GM21619 (cell line): ENCODE measurements at regions not wholly inside any gene's neighbourhood (a gene's known extent, or its start where the extent isn't known, plus 50 kb on each side); places are given as distances from the start of the nearest gene placed in this dataset.

Source experiments
- ATAC-seq: cut with Tn5 transposase; IDR thresholded peaks from one replicate; pipeline ENCODE4 v1.9.1; 2021; ENCODE audit not compliant: unreplicated experiment

DNA sequence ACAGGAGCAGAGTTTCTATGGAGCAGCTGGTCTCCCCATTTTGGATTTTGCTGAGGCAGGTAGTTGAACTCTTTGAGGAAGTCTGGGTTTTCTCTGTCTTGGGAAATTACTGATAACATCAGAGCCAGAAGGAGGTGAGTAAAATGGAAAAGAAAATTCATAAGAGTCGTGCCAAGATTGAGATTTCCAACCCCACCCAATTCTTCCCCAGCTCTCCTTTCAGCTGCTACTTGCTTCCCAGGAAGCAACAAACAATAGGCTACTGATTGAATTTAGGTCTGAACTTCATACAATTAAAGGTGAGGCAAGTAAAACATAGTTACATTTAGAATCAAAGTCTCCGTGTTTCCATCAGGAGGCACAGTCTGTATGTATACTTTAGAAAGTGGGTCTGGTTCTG lies 54.6 kb upstream of the EOLA2 start:
- no peak for ATAC-seq

- ATAC-seq: no peak
These were observed 55.7 kb upstream of the EOLA2 start for GRCh38 chrX:149993989-149994388.

- ATAC-seq: no peak
These were observed 58.2 kb upstream of the EOLA2 start for GRCh38 chrX:149996515-149996914.

DNA sequence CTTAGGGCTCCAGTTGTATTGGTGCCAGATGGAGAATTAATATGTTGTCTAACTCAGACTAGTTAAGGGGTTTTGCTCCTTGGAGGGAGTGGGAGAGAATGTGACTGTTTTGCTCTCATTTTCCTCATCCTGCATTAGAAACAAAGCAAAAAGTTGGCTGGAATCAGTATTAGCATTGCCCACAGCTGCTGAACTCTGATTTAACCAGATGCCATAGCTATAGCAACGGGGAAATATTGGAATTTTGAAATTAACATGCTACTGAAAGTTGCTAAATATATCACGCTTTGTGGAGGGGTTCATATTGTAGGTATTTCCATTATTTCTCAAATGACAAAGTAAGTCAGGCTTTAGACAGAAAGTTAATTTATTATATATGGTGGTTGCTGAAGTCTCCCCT lies 66.7 kb upstream of the EOLA2 start:
- ATAC-seq: no peak

DNA sequence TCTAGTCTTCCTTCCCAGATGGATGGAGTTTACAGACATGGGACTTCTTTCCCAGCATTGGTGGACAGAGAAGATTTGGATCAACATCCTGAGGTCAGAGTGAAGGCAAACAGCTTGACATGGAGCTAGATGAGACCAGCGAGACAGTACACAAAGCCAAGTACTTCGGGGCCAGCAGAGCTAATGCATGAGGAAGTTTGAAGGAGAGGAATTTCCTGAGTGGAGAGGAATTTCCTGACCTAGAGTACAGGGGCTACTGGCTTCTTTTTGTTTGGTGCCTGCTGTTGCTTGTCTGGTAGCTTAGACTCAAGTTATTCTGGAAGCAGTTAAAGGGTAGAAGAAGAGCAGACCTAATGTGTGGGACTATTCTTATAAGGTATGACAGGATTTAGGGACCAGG lies 69.1 kb upstream of the EOLA2 start:
- ATAC-seq: no peak

GRCh38 chrX:150012647-150013381 lies 74.5 kb upstream of the EOLA2 start:
- no peak for ATAC-seq

DNA sequence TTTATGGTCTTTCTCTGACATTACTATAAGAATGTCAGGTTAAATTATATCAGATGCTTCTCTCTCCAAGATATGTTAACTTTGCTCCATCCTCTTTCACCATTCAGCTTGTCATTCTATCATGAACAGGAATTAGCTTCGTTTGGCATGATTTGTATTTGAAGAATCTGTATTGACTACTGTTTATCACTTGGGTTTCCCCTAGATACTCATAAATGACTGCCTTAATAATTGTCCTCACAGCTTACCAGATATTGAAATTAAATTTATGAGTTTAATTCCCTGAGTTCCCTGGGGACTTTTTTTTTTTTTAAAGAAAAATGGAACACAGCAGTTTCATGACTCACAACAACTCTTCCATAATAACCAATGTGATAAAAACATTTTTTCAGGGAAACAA lies 76.2 kb upstream of the EOLA2 start:
- ATAC-seq: no peak

DNA sequence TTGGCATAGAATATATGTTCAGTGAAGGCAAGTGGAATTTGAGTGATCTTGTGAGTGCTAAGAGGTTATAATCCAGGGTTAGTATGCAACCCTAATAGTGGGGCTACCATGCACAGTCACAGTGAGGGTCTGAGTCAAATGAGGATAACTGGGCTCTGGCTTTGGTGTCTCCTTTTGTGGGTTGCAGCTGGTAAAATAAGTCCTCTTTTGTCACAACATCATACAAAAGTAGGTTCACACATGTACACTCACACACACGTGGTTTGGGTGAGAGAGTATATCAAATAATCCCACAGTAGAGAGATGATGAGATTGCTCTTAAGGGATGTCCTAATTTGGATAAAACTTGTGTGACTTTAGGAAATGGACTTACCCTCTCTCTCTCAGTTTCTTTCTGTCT lies 79.6 kb upstream of the EOLA2 start:
- ATAC-seq: no peak

GRCh38 chrX:150018931-150019361 lies 80.7 kb upstream of the EOLA2 start:
- ATAC-seq: no peak

DNA sequence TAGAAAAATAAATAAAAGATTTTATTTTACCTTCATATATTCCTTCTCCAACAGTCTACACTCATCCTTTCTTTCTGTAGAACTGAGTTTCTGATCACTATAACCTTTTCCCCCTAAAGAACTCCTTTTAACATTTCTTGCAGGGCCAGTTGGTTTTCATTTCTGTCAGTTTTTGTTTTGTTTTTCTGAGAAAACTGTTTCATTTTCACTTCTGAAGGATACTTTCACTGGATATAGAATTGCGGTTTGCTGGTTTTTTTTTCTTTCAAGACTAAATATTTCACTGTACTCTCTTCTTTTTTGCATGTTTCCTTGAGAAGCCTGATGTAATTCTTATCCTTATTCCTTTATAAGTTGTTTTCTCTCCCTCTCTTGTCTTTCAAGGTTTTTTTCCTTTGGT lies 90.4 kb upstream of the EOLA2 start:
- no peak for ATAC-seq

DNA sequence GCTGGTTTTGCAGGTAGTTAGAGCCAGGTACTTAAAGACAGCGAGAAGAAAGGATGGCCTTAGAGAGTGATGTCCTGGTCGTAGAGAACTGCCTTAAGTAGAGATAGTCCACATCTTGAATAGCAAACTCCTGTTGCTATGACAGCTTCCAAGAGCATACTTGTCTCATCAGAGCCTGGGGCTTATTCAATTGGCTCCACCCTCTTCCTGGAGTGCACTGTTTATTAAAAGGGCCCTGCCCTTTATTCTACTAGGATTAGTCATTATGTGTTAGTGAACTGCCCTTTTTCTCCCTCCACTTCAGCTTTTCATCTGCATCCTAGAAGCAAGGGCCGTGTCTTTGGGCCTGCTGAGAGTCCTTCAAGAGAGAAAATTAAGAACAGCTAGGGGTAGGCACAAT lies 94.5 kb upstream of the EOLA2 start:
- no peak for ATAC-seq

DNA sequence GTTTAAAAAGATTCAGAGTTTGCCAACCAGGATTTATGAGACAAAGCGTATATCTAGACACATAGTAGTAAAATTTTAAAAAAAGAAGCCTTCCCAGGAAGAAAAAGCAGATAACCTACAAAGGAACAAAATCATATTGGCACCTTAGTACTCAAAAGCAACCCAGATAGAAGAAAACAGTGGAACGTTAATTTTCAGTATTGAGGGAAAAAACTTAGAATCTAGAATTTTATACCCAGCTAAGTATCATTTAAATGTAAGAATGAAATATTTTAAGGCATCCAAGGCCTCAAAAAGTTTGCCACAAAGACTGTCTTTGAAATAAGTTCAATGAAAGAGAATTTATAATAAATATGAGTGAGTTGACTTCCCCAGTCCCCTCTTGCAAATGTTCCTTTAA lies 96.5 kb upstream of the EOLA2 start:
- ATAC-seq: no peak

DNA sequence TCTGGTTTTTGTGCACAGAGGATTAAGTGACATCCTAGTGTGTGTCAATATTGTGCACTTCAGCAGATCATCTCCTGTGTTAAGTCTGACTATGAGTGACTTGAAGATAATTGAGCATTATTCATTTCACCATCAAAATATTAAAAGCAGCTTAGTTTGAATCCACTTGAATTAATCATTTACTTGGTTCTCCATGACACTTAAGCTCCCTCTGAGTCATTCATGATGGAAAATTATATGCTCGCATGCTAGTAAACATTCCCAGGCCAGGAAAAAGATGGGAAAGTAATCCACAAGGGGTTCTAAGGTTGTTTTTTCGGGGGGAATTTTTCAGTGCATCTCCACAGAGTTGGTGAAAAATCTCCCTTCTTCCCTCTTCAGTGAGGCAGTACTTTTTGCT lies 97.2 kb upstream of the EOLA2 start:
- ATAC-seq: no peak

DNA sequence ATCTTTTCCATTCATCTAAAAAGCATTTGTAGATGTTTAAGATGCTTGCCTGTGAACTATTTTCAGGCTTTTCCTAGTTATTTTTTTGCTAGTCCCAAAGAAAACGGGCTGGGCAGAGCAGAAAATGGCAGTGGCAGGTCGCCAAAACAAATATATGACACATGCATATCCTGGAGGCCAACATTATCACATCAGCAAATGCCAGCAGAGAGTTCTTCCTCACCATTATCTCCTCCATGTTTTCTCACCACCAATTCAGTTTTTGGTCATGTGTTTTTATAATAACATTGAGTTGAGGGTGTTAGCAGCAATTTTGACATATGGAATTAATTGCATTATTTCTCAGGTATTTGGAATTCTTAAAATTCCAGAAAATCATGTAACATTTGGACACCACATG lies 97.9 kb upstream of the EOLA2 start:
- no peak for ATAC-seq

DNA sequence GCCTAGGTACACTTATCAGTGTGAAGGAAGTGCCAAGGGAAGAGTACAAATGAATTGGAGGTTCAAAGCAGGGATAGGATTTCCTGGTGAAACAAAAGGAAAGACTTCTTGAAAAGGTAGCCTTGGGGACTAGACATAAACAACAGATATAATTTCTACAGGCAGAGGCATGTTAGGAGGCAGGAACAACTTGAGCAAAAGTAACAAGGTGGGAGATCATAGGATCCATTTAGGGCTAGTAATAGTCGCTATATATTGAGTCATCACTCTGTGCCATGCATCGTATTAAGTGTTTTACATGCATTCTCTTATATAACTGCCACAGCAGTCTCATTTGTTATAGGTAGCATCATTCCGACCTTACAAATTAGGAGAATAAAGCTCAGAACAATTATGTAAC lies 98.3 kb upstream of the EOLA2 start:
- no peak for ATAC-seq

DNA sequence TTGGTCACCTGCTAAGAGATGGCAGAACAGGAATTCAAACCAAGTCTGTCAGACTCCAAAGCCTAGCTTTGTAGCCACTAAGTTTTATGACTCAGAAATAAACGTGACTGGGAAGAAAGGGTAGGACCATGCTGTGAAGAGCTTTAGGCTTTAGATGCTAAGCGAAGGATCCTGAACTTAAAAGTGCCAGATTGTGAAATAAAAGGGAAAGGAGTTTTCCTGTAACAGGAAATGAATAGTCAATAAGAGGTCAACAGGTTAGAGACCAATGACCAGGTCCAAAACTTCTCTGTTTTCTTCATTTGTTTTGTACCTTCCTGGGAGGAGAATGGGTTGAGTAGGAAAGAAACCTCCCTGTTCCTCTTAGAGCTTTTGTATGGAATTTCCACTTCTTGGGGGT lies 98.8 kb upstream of the EOLA2 start:
- ATAC-seq: no peak

- ATAC-seq: no peak
These were observed 100.0 kb upstream of the EOLA2 start for GRCh38 chrX:150038315-150038714.

GRCh38 chrX:150038986-150039599 lies 100.8 kb upstream of the EOLA2 start:
- ATAC-seq: no peak

- no peak for ATAC-seq
These were observed 102.9 kb upstream of the EOLA2 start for GRCh38 chrX:150041208-150041607.

DNA sequence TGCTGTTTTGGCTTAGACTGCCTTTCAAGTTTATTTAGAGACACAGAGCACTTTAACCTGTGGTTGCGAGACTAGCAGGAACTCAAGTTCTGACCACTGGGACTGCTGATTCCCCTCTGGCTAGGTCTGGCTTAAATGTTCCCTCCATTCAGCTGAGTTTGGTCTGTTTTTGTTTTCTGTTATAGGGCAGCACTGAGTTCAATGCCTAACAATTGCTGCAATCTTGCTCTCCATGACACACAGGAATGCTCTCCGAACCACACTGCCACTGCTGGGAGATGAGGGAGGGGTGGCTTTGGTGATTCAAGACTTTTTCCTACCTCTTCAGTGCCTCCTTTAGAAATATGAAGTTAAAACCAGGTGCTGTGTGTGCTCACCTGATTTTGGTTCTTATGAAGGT lies 106.3 kb upstream of the EOLA2 start:
- ATAC-seq: no peak

- no peak for ATAC-seq
These were observed 109.5 kb upstream of the EOLA2 start for GRCh38 chrX:150047818-150048217.

DNA sequence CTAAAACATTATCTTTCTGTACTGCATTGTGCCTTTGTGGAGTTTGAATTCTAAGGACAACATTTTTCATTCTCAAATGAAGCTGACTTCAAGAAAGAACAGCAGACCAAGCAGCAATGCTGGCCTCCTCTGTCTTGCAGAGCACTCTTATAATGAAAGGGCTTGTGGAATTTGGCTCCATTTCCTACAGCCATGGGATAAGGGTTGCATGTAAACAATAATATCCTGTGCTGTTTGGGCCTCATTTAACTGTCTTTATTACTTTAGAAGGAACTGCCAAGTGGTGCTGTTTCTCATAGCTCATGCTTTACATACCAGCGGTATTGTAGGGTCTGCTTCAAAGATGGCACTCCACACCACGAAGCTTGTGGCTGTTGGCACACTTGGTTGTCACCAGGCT lies 111.4 kb upstream of the EOLA2 start:
- no peak for ATAC-seq

DNA sequence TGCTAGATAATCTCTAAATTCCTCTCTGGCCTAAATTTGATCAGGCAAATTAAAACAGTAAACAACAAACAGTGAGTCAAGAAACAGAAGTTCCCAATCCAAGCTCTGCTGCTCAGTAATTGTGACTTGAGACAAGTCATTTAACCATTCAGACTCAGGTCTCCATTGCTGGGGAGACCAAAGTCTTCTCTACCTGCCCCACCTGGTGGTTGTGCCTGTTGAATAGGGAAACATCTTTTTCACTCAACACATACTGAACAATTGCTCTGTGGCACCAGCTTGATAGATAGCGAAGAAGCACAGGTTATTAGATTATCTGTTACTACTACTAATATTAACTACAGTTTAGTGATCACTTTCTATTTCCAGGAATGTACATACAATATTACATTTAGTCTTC lies 112.1 kb upstream of the EOLA2 start:
- no peak for ATAC-seq
